Brain microvascular endothelial cell (primary cell): ENCODE measurements at regions not wholly inside any gene's neighbourhood (a gene's known extent, or its start where the extent isn't known, plus 50 kb on each side); places are given as distances from the start of the nearest gene placed in this dataset.

Source experiments
- DNase-seq: peaks from one replicate; pipeline ENCODE4 v3.0.0-alpha.2; 2020
- H3K27ac ChIP-seq: fragments of 250-450 bp; sonication (Bioruptor Pico); 2 replicates; pipeline ENCODE4 v1.5.1; 2020; ENCODE audit warnings: mild to moderate bottlenecking, moderate library complexity
- H3K27me3 ChIP-seq: fragments of 250-450 bp; sonication (Bioruptor Pico); replicated peaks from 2 replicates; pipeline ENCODE4 v1.5.1; 2020; ENCODE audit warnings: mild to moderate bottlenecking
- H3K36me3 ChIP-seq: fragments of 250-450 bp; sonication (Bioruptor Pico); replicated peaks from 2 replicates; pipeline ENCODE4 v1.5.1; 2020; ENCODE audit warnings: mild to moderate bottlenecking
- H3K4me3 ChIP-seq: 2 replicates; pipeline ENCODE4 v1.5.1; 2011; ENCODE audit warnings: low read depth, mild to moderate bottlenecking, control low read depth, low read length, moderate library complexity
- CTCF ChIP-seq: IDR thresholded peaks from 2 replicates; pipeline ENCODE4 v1.5.1; 2011; ENCODE audit warnings: low read depth, mild to moderate bottlenecking, moderate library complexity, low read length, control low read depth, inconsistent platforms; ENCODE audit errors: missing control alignments
- in situ Hi-C: cut with HindIII; loops from 2 replicates; pipeline ENCODE4 v1.10.0; 2017; ENCODE audit warnings: low sequenced_read_pairs, low pct_ligation_motif_present

GRCh38 chr6:103982574-103982973 is 877.1 kb downstream of the HACE1 start:
- no peak overlapping the region for H3K4me3 ChIP-seq
- TF ChIP-seq CTCF = no peak
- no peak overlapping the region for H3K27ac ChIP-seq
- H3K36me3 ChIP-seq = no peaks in the 10 kb centered on the region
- H3K27me3 ChIP-seq = no peaks in the 10 kb centered on the region
- in situ Hi-C loops = no loop called here
- DNase-seq = no peak

- in situ Hi-C loops = no loop called here
- Histone ChIP-seq H3K4me3 (no peak overlapping the region), H3K27me3 (no peaks in the 10 kb centered on the region), H3K27ac (no peak overlapping the region), H3K36me3 (no peaks in the 10 kb centered on the region)
- DNase-seq = no peak
- no peak for TF ChIP-seq CTCF
Observed at GRCh38 chr6:103979308-103979707, 880.4 kb downstream of the HACE1 start.

- H3K36me3 ChIP-seq = no peaks in the 10 kb centered on the region
- no peaks in the 10 kb centered on the region for H3K27me3 ChIP-seq
- H3K4me3 ChIP-seq = no peak overlapping the region
- no peak for DNase-seq
- in situ Hi-C loops = no loop called here
- TF ChIP-seq CTCF = no peak
- H3K27ac ChIP-seq = no peak overlapping the region
Observed at GRCh38 chr6:103937389-103937788, 922.3 kb downstream of the HACE1 start.

GRCh38 chr6:103925317-103925716 is 934.4 kb downstream of the HACE1 start:
- no peak overlapping the region for H3K4me3 ChIP-seq
- no peak for TF ChIP-seq CTCF
- in situ Hi-C loops = no loop called here
- no peaks in the 10 kb centered on the region for H3K36me3 ChIP-seq
- H3K27me3 ChIP-seq = no peaks in the 10 kb centered on the region
- no peak overlapping the region for H3K27ac ChIP-seq
- DNase-seq = no peak

GRCh38 chr6:103910018-103910417 is 949.7 kb downstream of the HACE1 start:
- Histone ChIP-seq H3K27ac (no peak overlapping the region), H3K36me3 (no peaks in the 10 kb centered on the region), H3K27me3 (no peaks in the 10 kb centered on the region), H3K4me3 (no peak overlapping the region)
- in situ Hi-C loops = no loop called here
- TF ChIP-seq CTCF = no peak
- DNase-seq = no peak

GRCh38 chr6:103908898-103909297 is 950.8 kb downstream of the HACE1 start:
- no peak overlapping the region for H3K4me3 ChIP-seq
- in situ Hi-C loops = no loop called here
- TF ChIP-seq CTCF = no peak
- no peaks in the 10 kb centered on the region for H3K27me3 ChIP-seq
- no peak for DNase-seq
- H3K36me3 ChIP-seq = no peaks in the 10 kb centered on the region
- H3K27ac ChIP-seq = no peak overlapping the region
